Erythroblast (primary cell): ENCODE measurements at regions not wholly inside any gene's neighbourhood (a gene's known extent, or its start where the extent isn't known, plus 50 kb on each side); places are given as distances from the start of the nearest gene placed in this dataset.
"Not testable (repeated sequence)": the region's sequence is repeated elsewhere in the genome, so short reads cannot be mapped to it uniquely, and the experiment has no call there.

ENCODE experiments used
- GATA1 ChIP-seq: IDR thresholded peaks from 2 replicates; pipeline ENCODE4 v1.6.1; 2011; ENCODE audit warnings: low read depth, mild to moderate bottlenecking, control low read depth, low read length, moderate library complexity
- POLR2A ChIP-seq: IDR thresholded peaks from 2 replicates; pipeline ENCODE4 v1.6.1; 2011; ENCODE audit warnings: mild to moderate bottlenecking, low read length

GRCh38 chr1:220969281-220969680, 90.0 kb downstream of the HLX start:
- TF ChIP-seq POLR2A, GATA1: not testable (repeated sequence)
